NCI-H748 treated with DMSO at 0.1 percent for 48 hours (cell line): ENCODE measurements at regions not wholly inside any gene's neighbourhood (a gene's known extent, or its start where the extent isn't known, plus 50 kb on each side); places are given as distances from the start of the nearest gene placed in this dataset.

Experiments used
- DNase-seq: peaks from one replicate; lab custom pipeline; 2025; lab: John Stamatoyannopoulos, UW

- no peak for DNase-seq
These were observed 97.4 kb upstream of the POU2AF2 start for GRCh38 chr11:111148121-111148520.

- DNase-seq, result no peak
These were observed 107.7 kb upstream of the POU2AF2 start for GRCh38 chr11:111137846-111138245.

GRCh38 chr11:111135778-111136570, 109.6 kb upstream of the POU2AF2 start:
- DNase-seq, result no peak

- DNase-seq, result no peak
These were observed 110.4 kb upstream of the POU2AF2 start for GRCh38 chr11:111135101-111135500.

- no peak for DNase-seq
These were observed 117.3 kb upstream of the POU2AF2 start for GRCh38 chr11:111128076-111128870.

- no peak for DNase-seq
These were observed 120.8 kb upstream of the POU2AF2 start for GRCh38 chr11:111124724-111125123.

GRCh38 chr11:111123463-111124398, 121.8 kb upstream of the POU2AF2 start:
- no peak for DNase-seq

GRCh38 chr11:111120696-111121302, 124.7 kb upstream of the POU2AF2 start:
- no peak for DNase-seq

- DNase-seq, result no peak
These were observed 125.4 kb upstream of the POU2AF2 start for GRCh38 chr11:111120161-111120560.

GRCh38 chr11:111119751-111120150, 125.8 kb upstream of the POU2AF2 start:
- DNase-seq, result no peak

GRCh38 chr11:111115890-111116289, 129.6 kb upstream of the POU2AF2 start:
- DNase-seq, result no peak

- DNase-seq, result no peak
These were observed 131.4 kb upstream of the POU2AF2 start for GRCh38 chr11:111114091-111114490.

GRCh38 chr11:111112614-111113013, 132.9 kb upstream of the POU2AF2 start:
- no peak for DNase-seq

GRCh38 chr11:111107501-111107900, 138.0 kb upstream of the POU2AF2 start:
- DNase-seq, result no peak

- DNase-seq, result no peak
These were observed 138.9 kb upstream of the POU2AF2 start for GRCh38 chr11:111106641-111107040.

- no peak for DNase-seq
These were observed 140.0 kb upstream of the POU2AF2 start for GRCh38 chr11:111105566-111105965.

- no peak for DNase-seq
These were observed 141.3 kb upstream of the POU2AF2 start for GRCh38 chr11:111104185-111104584.

- DNase-seq, result no peak
These were observed 143.6 kb upstream of the POU2AF2 start for GRCh38 chr11:111101881-111102280.

- DNase-seq, result no peak
These were observed 146.4 kb upstream of the POU2AF2 start for GRCh38 chr11:111099028-111099713.

GRCh38 chr11:111098091-111098490, 147.4 kb upstream of the POU2AF2 start:
- DNase-seq, result no peak

GRCh38 chr11:111097191-111097590, 148.3 kb upstream of the POU2AF2 start:
- DNase-seq, result peak; percentile 3
